Skin of body (tissue), 1 donor: ENCODE measurements at regions not wholly inside any gene's neighbourhood (a gene's known extent, or its start where the extent isn't known, plus 50 kb on each side); places are given as distances from the start of the nearest gene placed in this dataset.

Experiments used
- DNase-seq: peaks from one replicate; lab custom pipeline; 2025; lab: John Stamatoyannopoulos, UW

DNA sequence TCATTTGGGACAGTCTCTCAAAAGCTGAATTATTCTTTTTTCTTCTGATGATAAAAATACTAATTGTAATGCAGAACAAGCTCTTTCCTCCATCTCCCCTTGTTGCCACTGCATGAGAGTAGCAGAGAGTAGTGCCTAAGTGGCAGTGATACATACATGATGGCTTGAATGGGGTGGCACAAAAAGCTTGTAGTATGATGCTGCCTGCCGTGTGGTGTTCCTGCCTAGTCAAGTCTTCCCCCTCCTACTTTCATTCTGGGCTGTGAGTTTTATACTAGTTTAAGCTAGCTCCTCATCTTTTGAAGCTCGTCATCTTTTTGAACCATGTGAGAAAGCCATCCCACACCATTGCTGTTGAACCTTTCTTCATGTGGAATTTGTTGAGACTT, 230.5 kb downstream of the NFKBIZ start:
- no peak for DNase-seq

DNA sequence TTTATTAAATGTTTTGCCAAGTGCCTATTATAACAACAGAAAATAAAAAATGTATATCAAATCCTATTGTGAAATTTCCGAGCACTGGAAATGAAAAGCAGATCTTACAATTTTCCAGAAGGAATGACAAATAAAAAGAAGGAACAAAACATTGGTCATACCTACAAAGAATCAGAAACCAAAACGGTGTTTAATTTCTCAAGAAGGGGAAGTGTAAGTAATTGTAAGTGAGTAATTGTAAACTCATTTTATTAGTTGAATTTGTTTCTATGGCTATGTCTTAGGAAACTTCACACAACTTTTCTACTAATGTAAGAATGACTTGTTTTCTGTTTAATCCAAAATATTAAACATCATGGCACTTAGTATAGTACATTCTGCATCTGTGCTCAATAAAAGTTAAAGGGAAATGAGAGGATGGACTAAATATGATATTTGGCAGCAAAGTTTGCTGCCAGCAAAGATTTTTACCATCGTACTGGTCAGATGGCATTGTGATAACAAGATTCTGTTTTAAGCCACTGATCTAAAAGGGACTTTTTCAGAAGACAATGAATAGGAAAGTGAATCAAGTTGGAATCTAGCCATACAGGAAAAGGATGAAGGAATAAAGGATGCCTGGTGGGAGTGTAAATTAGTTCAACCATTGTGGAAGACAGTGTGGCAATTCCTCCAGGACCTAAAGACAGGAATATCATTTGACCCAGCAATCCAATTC, 232.4 kb downstream of the NFKBIZ start:
- no peak for DNase-seq

DNA sequence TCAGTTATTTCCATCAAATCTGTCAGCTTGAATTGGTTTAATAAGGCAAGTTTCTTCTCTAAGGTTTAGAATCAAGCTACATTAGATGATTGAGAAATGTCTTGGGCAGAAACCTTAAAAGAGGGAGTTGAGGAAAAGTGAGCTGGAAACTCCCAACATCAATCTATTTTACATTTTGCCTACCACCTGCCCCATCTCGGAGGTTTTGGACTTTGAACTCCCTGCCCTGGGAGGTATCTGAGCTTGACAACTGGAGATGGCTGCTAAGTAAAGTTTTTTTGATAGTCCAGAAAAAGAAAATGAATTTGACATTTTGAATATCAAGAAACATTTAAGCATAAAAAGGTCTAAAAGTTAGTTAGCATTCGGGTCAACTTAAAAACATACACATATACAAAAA, 234.2 kb downstream of the NFKBIZ start:
- no peak for DNase-seq

DNA sequence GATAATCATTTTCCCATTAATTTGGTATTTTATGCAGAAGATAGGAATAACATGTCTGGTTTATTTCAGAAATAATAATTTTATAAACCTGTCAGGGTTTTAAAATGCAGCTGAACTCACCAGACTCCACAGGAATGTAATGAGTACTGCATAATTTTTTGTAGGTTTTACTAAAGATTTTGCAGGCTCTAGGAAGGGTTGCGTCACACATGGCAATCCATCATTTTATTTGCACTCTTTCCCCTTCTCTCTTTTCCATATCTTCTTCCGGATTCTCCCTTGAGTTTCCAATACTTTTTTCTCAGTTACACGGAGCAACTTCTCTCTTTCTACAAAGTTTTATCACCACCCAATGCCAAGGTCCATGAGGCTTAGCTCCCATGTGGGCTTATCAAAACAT, 234.7 kb downstream of the NFKBIZ start:
- DNase-seq = no peak

DNA sequence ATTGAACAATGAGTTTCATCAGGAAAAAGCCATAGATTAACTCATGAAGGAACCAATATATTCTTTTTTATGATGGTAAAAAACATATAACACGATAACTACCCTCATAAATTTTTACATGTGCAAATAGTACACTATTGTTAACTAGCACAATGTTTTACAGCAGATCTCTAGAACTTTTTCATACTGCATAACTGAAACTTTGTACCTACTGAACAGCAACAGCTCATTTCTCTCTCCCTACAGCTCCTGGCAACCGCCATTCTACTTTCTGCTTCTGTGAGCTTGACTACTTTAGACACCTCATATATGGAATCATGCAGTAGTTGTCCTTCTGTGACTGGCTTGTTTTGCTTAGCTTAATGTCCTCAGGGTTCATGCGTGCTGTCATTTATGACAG, 235.4 kb downstream of the NFKBIZ start:
- no peak for DNase-seq

DNA sequence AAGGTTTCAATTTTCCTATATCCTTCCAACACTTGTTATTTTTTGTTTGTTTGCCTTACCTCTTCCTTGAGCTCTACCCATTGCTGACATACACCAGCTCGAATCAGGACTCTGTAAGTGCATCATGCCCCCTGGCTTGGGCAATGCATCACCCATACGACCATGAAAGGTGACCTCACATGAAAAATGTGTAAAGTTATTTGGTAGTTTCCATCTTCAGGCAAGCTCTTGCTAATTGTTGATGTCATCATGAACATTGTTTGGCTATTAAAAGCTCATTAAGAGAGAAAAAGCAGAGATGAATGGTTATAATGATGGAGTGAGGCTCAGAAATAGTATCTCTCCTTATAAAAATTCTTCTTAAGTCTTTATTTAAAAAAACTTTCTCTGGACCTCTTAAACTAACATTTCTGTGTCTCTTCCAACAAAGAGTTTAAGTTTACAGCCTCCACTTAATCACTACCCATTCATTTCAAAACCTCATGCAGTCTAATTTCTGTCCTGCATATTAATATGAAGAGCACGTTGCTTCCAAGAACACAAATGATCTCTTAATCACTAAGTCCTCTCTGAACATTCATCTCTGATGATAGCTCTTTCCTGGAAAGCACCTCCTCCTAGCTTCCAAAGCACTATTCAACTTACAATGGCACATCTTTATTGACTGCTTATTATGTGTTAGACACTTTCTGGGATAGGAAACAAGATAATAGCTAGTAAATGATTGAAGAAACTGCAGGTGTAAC, 236.3 kb downstream of the NFKBIZ start:
- no peak for DNase-seq

DNA sequence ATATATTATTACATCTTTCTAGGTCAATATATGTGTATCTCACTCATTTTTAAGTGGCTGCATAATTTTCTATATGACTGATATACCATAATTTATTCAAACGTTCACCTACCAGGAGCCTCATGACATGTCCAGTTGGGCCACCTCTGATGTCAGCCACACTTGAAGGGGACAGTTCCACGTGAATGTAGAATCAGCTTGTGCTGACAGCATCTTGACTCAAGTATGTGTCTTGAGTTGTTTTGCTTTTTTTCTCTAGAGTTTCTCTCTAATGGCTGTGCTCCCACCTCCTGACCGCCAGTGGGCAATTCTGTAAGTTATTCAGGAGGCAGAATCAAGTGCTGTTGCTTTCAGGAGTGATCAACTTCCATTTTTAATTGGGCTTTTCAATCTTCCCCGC, 237.9 kb downstream of the NFKBIZ start:
- no peak for DNase-seq

DNA sequence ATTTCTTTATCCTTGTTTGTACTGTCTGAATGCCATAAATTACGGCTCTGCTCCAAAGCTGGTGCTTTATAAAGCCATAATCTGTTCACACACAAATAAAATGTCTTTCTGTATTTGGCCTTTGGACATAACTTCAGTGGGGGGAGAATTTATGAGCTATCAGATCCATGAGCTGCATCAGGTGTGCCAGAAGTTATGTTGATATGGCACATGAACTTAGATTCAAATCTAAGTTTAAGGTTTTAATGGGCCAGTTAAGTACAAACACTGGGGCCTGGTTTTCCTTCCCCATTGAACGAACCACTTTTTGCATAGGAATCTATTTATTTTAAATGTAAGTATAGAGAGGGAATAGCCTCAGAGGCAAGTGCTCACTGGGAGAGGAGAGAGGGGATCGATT, 239.9 kb downstream of the NFKBIZ start:
- no peak for DNase-seq

DNA sequence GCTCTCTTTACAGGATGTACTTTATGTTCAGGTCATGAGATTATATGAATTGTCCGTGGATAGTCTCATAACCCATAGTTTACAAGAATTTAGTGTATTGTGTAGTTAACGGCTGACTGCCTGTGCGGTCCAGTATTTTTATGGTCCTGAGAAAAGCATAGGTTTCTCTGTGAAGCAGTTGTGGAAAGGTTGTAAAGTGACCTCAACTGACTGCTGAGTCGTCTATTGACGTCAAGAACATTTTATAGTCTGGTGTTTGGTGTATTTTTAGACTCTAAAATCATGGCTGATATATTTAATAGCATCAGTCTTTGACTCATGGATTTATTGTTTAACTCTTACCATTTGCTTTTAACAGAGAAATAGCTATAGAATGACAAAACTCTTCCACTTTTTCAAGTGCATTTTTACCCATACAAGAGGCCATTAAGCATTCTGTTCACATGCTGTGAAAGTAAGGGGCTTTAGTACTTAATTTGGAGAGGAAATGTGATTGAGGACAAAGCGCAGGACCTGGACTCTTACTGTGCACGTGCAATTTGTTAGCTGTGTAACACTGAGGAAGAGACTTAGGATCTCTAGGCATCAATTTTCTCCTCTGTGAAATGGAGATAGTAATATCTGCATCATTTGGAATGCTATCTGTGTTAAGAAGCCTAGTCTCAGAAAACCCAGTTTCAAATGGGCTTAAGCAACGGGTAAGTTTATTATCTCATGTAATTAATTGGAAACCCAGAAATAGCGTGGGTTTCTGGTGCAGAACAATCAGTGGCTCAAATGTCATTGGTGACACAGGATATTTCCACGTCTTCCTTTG, 240.8 kb downstream of the NFKBIZ start:
- no peak for DNase-seq

DNA sequence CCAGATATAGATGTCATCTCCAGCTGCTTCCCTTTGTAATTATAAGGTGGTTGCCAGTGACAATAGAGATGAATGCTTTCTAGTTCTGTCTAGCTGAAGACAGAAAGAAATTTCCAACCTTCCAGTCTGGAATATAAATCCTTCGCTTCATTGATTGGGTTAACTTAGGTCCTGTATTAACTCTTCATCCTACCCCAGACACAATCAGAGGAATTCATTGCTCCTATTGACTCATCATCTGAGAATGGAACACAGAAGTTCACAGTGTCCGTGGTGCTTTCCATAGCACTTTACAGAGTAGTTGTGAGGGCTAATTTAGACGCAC, 241.4 kb downstream of the NFKBIZ start:
- no peak for DNase-seq

DNA sequence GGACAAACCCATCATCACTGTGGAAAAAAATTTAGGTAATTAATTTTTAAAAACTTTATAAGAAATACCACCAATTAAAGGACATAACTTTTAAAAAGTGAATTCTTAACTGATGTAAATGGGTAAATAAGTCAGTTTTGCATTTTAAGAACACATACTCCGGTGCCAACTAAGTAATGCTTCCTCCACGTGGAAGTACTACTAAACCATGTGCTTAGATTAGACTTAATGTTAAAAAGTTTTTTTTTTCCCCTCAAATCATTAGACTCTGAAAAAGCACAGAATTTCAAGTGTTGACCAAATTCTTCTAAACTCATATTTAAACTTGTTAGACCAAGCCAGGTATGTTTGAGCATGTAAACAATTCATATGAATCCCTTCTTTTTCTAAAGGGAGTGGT, 242.0 kb downstream of the NFKBIZ start:
- no peak for DNase-seq

DNA sequence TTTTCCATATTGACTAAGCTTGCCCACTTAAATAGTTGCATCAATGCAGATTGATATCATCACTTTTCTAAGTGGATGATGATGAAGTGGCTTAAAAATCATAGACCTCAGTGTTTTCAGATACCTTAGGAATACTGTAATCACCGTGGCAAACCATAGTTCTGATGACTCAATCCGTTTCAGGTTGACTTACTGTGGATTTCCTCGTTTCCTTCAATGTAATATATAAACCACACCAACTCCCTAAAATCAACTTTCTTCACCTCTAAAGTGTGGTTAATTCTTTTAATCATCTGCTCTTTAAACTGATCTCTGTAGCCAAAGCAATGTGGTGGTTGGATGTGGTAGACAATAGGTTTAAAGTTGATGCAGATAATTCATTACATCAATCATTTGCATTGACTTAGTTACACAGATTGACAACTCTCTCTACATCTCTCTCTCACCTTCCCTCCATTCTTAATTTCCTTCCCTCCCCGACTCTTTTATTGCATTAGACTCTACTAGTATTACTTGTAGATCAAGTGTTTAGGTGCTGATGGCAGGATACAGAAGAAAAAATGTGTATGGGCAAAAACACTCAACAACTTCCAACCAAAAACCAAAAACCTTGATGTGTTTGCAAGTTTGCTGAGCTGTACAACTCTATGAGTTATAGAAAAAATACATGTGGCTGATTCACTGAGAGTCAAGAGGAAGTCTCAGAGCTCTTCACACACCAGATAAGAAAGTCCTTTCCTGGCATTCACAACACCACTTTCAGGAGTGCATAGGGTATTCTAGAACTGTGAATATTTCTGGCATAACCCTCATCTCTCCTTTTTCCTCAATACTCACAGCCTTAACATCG, 243.5 kb downstream of the NFKBIZ start:
- DNase-seq = no peak

DNA sequence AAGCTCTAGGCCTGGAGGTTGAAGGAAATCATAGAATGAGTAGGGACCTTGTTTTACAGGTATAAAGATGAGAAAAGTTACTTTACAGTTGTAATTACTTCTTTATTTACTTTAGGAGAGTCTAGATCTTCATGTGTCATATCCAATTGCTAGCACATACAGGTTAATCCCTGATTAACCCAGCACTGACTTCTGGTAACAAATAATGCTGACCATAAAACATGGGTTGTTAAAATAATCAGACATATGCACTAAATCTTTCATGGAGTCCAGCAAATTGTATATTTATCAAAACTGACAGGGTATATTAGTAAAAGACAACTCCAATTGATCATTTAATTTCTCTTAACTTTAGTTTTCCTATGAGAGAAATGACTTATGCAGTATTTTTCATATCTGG, 245.2 kb downstream of the NFKBIZ start:
- DNase-seq = no peak

DNA sequence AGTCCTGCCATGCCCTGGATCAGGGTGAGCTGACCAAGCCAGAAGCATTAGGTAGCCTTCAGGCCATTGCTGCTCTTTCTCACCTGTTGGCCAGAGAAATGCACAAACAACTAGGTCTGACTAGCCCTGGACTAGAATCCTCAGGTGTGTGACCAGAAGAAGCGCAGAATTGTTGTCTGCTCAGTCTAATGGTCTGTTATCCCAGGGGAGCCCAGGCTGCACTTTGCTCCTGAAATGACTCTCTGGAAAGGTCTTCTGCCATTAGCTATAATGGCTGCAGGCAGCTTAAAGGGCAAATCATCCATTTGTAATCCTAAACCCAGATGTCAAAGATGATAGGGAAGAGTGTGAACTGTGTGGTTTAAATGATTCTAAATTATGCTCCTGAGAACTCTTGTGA, 246.1 kb downstream of the NFKBIZ start:
- DNase-seq = no peak

DNA sequence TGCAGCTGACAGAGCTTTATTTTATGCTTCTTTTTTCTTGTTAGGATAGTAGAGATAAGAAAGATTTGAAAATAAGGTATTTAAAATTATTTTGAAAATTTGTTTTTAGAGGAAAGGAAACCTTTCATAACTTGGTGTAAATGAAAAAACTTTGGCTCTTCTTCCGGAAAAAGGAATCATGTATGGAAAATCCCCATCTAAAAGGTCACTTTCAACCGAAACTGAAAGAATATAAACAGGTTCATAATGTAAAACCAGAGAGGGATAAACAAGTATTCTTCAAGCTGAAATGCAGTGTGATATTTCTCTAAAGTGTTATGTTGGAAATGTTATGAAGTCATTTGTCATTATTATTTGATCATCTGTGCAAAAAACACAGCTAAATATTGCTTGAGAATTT, 246.8 kb downstream of the NFKBIZ start:
- DNase-seq = no peak

DNA sequence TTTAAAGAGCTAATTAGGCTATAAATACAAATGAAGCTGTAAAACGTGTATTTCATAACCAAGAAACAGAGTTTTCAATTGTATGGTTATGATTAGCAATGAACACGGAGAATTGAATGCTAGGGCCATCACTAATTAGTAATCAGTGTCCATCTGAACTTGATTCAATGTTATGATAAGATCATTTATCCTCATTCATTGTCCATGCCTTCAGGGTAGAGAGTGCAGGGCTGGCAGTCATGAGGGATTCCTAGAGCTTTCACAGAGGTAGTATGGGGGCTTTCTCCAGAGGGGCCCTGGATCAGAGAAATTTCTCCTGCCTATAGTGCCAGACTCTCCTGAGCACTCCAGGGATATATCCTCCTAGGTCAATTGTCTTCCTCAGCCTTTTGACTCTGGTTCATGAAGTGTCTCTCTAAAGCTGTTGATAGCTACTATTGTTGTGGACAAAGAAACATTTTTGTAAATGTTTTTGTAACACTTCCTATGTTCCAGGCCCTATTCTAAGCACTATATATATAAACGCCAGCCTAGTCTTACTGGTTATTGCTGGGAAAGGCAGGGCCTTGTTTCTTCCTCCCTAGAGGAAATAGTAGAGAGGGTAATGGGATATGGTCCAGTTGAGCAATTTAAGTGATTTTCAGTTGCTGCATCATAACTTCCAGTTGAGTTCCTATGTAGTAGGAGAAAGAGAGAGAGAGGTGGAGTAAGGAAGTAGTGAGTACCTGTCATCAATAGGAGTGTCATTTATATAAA, 249.0 kb downstream of the NFKBIZ start:
- no peak for DNase-seq

DNA sequence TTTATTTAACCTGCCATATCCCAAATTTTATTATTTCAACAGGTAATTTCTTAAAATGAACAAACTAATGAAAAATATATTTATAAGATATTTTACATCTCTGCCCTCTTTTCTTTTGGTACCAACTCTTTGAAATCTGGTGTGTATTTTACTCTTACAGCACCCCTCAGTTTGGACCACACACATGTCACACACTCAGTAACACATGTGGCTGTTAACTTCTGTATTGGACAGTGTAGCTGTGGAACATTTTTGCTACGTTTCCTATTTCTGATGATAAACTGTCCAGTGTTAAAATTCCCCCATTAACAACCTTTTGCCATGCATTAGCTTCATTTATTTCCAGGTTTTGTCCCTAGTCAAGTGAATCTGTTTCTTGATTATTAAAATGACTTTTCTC, 250.6 kb downstream of the NFKBIZ start:
- DNase-seq = no peak

DNA sequence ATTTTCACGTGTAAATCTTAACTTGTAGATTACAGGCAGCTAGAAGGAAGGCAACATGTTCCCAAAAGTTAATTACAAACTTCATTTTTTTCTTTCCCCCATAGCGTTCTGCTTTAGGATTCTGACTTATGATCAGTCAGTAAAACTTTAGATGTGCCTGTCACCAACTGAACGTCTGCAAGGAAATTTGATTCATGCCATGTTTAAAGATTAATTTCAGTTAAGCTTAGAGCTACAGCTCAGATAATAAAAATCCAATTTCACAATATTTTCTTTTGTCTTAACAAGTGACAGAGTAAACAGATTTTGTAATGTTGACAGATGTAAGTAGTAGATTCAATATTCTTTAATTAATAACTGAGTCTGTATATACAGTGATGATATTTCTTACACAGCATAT, 253.1 kb downstream of the NFKBIZ start:
- DNase-seq = no peak

DNA sequence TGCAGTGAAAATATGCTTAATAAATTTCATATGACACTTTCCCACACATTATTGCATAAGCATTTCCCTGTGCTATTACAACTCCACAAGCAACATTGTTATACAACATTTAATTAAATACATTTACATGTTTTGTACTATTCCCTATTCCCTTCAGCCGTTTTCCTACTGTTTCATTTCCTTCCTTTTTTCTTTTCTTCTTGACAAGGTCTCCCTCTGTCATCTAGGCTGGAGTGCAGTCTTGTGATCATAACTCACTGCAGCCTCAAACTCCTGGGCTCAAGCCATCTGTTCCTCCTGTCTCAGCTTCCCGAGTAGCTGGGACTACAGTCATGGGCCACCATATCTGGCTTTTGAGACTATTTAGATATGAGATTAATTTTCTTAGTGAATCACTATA, 254.7 kb downstream of the NFKBIZ start:
- no peak for DNase-seq

DNA sequence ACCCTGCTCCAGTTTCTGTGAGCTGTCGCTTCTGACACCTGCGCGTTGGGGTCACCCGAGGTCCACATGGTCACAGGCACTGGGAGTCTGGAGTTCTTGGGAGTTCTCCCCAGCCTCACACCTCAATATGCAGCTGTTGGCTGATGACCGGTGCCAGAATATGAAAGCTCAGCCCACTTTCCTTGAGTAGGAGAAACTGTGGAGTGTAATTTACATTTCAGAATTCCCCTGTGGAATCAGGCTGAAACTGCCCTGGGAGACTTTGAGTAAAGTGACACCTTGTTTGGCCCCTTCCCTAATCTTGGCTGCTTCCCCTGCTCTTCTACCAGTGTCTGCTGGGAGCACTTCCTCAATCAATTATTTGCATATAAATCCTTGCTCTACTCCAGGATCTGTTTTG, 255.9 kb downstream of the NFKBIZ start:
- no peak for DNase-seq
